ENCODE measurements at regions not wholly inside any gene's neighbourhood (a gene's known extent, or its start where the extent isn't known, plus 50 kb on each side); places are given as distances from the start of the nearest gene placed in this dataset.

DNA sequence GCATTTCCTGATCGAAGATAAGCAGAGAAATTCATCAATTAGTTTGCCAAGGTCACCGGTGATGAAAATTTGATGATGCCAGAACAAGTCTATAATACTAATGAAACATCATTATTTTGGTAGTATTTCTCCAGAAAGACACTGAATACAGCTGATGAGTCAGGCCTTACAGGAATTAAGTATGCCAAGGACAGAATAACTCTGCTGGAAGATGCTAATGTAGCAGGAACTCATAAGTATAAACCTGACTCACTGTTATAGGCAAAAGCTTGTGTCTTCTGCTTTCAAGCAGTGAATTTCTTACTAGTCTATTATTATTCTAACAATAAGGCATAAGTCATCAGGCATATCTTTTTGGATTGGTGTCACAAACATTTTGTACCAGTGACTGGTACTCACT lies 1825.1 kb upstream of the IGFBP7 start:
- ATAC-seq (no peak), DNase-seq (ENCODE audit: missing footprints) (no peak)
- intact Hi-C loops (cut with DNase I) = no loop called here

DNA sequence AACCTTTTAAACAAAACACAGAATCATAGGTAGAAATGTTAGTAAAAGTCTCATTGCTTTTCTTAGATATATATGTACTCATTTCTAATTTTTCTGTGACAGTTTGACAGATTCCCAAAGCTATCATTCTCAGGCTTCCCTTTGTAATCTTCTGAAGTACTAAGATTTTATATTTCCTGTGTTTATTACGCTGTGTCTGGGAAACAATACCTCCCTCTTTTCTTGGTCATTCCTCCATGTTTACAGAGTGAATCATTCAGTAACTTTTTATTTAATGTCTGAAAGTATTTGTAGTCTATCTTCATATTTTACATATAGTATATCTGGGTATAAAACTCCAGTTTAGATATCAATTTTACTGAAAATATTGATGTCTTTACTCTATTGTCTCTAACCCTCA lies 1826.3 kb upstream of the IGFBP7 start:
- intact Hi-C loops (cut with DNase I) = no loop called here
- DNase-seq (ENCODE audit: missing footprints) = no peak
- ATAC-seq = no peak

DNA sequence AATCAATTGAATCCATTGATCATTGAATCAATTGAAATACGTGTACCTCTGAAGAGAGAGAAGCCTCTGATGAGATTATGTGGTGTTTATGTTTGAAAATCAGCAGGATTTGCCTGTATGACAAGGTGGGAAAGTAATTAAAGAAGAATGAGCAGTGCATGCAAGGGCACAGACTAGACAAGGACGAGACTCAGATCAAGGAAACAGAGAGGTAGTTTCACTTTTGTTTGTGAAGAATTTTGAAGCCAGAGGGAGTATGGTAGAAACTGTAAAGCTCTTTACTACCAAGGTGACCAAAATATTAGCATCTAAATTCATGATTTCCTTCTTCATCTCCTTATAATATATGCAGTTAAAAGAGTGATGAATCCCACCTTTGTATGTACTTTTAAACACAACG lies 1830.0 kb upstream of the IGFBP7 start:
- no peak for DNase-seq (ENCODE audit: missing footprints)
- no peak for ATAC-seq
- intact Hi-C loops (cut with DNase I) = no loop called here

DNA sequence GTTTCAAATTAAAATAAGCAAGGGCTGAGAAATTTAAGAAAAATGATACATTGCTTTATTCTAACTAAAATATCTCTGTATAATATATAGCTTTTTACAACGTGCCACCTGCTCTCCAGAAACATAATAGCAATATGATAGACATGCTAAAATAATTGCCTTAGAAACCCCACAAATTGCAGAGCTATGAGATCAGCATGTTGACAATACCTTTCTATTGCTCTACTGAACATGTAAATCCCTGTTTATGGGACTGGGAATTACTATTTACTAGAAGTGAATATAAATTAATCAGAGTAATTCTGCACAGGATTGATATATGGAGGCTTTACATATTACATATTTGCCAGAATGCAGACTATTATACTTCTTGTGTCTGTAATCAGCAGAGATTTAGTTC lies 1831.1 kb upstream of the IGFBP7 start:
- no peak for ATAC-seq
- intact Hi-C loops (cut with DNase I) = no loop called here
- DNase-seq (ENCODE audit: missing footprints) = no peak

DNA sequence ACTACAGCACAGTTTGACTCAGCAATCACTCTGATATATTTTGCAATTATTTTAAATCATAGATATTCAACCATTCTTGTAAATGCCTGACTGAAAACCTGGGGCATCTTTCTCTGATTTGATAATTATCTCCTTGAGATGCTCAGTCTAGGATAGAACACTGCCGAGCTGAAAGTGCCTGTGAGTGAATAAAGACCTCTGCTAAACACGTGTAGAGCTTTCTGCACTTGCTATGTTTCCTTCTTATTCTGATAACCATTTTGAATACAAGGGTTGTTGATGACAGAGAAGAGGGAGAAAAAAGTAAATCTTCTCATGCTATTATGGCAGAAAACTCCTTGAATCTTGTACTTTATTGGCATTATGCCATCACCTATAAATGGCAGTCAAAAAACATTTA lies 1843.4 kb upstream of the IGFBP7 start:
- no peak for ATAC-seq
- intact Hi-C loops (cut with DNase I) = no loop called here
- DNase-seq (ENCODE audit: missing footprints) = no peak

DNA sequence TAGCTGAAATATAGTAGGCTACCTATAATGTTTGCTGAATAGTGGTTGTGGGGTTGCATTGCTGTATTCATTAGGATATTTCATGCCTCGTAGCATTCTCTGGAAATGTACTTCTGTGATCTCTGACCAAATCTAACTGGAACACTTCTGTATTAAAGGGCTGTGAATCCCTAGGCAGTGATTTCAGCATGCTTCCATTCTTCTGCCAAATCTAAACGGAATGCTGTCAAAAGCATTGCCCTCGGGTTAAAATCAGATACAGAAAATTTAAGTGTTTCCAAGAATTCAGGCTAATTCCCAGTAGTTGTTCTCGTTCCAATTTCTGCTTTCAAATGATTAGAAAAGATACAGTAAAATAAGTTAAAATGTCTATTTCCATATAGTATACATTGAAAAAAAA lies 1847.5 kb upstream of the IGFBP7 start:
- intact Hi-C loops (cut with DNase I) = no loop called here
- ATAC-seq (no peak), DNase-seq (ENCODE audit: missing footprints) (no peak)

DNA sequence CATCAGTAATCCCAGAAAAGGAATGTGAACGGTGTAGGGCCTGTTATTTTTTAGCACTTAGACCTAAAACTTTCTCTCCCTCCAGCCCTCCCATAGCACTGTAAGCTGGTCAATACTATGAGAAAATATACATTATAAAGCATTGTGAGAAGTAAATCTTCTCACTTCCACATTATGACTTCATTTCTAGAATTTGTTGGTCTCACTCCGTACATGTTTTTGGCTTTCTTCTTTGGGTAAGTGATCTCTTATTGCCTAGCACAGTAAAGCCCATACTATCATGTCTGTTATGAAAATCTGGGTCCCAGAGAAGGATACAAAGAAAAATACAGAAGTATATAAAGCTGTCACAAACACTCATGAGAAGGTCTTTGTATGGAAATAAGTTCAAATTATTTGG lies 1851.1 kb upstream of the IGFBP7 start:
- DNase-seq (ENCODE audit: missing footprints) (no peak), ATAC-seq (no peak)
- intact Hi-C loops (cut with DNase I) = no loop called here

DNA sequence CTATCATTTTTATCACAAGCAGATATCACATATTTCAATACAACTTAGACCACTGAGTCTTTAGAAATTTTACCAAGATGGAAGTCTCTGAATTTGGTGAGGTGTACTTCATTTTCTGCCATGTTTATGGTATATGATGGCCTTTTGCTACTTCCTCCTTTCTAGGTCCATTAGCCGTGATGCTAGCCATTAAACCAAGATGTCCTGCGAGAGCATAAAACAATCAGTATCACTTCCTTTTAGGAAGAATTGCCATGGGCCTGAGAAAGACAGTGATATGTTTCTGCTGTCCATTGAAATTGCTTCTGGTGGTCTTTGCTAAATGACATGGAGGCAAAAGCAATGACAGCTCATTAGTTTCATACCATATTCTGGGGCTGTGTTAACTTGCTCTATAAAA lies 1851.7 kb upstream of the IGFBP7 start:
- ATAC-seq (no peak), DNase-seq (ENCODE audit: missing footprints) (no peak)
- intact Hi-C loops (cut with DNase I) = no loop called here

DNA sequence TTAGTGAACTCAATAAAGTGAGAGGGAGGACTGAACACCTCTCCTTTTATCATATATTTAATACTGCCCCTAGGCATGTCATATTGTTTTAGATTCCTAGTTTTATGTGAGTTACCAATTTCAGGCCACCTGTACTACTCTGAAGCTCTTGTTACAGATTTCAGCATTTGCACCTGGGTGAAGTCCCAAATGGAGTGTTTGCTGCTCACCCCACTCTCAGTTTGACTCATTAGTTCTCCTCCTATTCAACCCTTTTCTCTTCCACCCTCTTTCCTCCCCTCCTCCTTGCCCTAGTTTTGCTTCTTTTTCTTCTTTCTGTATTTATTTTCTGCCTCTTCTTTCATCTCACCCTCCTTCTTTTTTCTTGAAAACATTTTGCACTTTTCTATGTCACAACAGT lies 1852.2 kb upstream of the IGFBP7 start:
- ATAC-seq = no peak
- DNase-seq (ENCODE audit: missing footprints) = no peak
- intact Hi-C loops (cut with DNase I) = no loop called here

DNA sequence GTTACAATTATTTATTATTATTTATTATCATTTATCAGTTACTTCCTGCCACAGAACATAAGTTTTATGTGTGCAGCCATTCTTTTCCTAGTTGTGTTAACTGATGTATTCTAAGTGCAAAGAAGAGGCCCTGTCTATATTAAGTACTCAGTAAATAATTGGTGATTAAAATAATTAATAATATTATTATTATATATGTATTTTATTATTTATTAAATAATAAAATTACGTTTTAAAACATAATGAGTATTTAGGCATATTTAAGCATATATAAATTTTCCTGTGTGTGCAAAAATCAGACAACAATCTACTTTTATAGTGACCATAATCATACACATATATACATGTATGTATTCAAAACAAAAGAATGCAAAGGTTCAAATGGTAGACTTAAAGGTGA lies 1871.6 kb upstream of the IGFBP7 start:
- DNase-seq (ENCODE audit: missing footprints) (no peak), ATAC-seq (no peak)
- intact Hi-C loops (cut with DNase I) = no loop called here

DNA sequence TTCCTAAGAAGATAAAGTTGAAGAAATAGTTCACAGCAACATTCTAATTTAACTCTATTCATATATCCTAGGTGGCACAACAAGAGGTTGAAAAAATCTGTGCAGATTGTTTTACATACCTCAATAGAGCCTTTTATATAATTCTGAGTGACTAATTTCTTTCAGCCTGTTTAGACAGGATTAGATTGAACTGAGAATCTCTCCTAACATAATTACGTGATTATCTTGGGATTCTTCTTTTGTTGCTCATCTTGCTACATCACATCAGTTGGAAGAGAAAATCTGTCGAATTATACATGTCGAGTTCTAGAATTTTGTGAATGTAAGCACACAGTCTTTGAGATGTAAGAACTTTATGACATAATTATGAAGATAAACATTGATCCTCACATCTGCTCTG lies 1873.7 kb upstream of the IGFBP7 start:
- intact Hi-C loops (cut with DNase I) = no loop called here
- no peak for ATAC-seq
- DNase-seq (ENCODE audit: missing footprints) = no peak

DNA sequence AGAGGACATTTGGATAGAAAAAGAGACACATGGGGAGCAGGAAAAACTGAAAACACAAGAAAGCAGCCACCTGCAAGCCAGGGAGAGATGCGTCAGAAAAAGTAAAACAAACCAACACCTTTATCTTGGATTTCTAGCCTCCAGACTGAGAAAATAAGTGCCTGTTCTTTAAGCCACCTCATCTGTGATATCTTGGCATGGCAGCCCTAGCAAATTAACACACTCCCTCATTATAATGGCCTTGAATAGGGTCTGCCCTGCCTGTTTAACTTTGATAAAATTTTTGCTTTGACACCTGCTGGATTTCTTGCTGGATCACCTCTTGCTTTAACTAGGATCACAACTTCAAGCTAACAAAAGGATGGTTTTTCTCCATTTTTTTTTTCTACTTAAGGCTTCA lies 1892.0 kb upstream of the IGFBP7 start:
- intact Hi-C loops (cut with DNase I) = no loop called here
- DNase-seq (ENCODE audit: missing footprints) (no peak), ATAC-seq (no peak)

DNA sequence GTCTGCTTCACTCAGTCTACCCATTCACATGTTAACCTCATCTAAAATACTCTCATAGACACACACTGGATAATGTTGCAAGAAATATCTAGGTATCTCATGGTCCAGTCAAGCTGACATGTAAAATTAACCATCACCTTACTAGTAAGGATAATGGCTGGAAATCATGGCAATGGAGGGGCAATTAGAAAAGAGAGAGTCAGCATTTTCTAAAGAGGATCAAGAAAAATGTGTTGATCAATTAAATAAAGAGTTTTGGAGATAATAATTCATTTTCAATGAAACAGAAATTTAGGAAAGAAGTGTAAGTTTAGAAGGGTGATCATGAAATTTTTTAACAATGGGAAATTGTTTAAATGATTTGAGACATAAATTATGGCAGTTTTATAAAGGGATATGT lies 1914.1 kb upstream of the IGFBP7 start:
- intact Hi-C loops (cut with DNase I) = no loop called here
- no peak for DNase-seq (ENCODE audit: missing footprints)
- ATAC-seq = no peak

DNA sequence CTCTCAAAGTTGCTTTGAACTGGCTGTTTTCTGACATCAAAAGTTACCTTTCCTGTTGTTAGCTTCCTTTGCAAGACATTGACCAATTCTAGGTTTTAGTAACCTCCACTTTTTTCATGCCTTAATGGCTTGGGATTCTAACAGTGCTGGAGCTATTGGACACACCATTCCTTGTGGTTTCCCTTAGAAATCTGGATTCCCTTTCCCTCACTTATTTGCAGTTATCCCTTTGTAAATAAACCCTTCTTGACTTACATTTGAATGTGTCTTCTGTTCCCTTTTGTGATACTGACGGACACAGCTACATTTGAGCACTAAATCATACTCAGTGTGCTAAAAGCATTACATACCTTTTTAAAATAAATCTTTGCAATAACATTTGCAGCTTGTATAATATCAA lies 1927.6 kb upstream of the IGFBP7 start:
- no peak for ATAC-seq
- intact Hi-C loops (cut with DNase I) = no loop called here
- DNase-seq (ENCODE audit: missing footprints) = no peak

DNA sequence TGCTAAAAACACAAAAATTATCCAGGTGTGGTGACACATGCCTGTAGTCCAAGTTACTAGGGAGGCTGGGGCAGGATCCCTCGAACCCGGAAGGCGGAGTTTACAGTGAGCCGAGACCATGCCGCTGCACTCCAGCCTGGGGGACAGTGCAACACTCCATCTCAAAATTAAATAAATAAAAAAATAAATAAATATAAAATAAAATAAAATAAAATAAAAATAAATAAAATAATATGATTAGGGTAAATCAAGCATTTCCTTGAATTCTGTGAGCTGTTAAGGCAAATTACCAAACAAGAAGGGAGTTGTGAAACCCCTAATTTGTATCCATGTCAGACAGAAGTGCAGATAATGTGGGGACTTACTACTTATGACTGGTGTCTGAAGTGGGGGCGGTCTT lies 1928.9 kb upstream of the IGFBP7 start:
- no peak for ATAC-seq
- DNase-seq (ENCODE audit: missing footprints) = no peak
- intact Hi-C loops (cut with DNase I) = no loop called here

DNA sequence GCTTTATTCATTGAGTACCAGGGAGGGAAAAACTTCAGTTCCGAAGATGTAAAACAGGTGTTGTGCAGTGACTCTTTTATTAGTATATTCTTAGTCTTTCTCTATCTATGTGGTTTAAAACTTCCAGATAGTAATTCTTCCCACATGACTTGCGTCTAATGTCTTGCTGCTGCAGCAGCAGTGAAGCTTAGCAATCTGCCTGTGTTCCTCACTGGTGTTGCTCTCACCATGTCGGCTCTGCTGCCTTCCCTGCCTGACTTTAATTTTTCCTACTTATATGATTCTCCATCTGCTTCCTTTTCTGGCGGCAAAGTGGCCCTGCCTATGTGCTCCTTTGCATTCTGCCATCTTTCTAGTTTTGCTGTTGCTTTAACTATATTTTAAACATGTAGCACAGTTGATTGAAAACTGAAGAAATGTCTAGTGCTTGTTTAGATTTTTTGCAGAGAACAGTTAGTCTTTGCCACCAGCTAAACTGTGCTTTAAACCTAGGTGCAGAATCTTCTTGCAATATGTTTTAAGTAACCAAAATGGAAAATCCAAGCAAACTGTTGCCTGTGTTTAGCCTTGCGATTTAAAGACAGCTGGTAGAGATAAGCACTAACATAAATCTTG lies 1934.2 kb upstream of the IGFBP7 start:
- ATAC-seq (no peak), DNase-seq (ENCODE audit: missing footprints) (no peak)
- intact Hi-C loops (cut with DNase I) = no loop called here

DNA sequence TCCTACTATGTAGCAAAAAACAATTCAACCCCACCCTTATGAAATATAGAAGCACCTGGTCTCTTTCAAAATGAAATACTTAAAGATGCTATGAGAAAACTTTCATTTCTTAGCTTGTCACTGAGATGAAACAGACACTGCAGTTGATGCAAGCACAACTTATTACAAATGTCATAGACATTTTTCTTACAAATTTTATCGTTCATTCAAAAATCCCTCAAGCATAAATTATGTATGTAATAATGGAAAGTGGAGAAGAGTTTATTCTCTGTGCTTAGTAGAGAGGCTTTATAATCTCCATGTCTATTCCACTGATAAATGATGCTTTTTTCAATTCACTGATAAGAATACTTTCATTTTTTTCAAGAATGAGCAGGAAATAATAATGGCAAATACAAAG lies 1943.9 kb upstream of the IGFBP7 start:
- ATAC-seq (no peak), DNase-seq (ENCODE audit: missing footprints) (no peak)
- intact Hi-C loops (cut with DNase I) = no loop called here

DNA sequence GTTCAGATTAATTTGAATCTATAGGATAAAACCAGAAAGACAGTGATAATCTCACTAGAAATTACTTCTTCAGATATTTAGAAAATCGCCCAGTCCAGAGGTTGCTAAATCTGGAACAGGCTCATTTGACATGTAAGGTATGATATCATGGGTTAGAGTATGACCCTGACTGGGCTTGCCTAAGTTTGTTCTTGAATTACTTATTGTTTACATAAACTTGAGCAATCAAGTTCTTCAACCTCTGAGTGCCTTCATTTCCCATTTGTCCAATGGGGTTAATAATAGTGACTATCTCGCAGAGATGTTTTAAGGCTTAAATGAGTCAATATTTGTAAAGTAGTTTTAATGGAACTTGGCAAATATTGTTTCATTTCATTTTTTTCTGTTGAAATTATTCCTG lies 1947.6 kb upstream of the IGFBP7 start:
- intact Hi-C loops (cut with DNase I) = no loop called here
- ATAC-seq (no peak), DNase-seq (ENCODE audit: missing footprints) (no peak)

DNA sequence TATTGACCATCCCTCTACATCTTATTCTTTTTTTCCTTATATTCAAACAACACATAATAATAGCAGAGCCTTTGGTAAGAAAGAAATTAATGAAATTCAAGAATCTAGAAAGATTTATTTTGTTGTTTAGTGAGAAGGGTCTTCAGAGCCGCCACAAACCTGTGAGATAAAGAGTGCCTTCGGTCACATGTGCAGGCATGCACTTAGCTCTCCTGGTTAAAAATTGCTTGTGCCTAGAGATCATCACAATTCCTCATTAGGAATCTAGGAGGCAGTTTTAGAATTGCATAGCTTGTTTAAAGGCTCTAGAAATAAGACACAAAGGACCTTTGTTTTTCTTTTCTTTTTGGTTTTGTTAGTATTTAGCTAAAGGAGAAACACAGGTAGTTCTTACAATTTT lies 1948.4 kb upstream of the IGFBP7 start:
- intact Hi-C loops (cut with DNase I) = no loop called here
- ATAC-seq (no peak), DNase-seq (ENCODE audit: missing footprints) (no peak)

DNA sequence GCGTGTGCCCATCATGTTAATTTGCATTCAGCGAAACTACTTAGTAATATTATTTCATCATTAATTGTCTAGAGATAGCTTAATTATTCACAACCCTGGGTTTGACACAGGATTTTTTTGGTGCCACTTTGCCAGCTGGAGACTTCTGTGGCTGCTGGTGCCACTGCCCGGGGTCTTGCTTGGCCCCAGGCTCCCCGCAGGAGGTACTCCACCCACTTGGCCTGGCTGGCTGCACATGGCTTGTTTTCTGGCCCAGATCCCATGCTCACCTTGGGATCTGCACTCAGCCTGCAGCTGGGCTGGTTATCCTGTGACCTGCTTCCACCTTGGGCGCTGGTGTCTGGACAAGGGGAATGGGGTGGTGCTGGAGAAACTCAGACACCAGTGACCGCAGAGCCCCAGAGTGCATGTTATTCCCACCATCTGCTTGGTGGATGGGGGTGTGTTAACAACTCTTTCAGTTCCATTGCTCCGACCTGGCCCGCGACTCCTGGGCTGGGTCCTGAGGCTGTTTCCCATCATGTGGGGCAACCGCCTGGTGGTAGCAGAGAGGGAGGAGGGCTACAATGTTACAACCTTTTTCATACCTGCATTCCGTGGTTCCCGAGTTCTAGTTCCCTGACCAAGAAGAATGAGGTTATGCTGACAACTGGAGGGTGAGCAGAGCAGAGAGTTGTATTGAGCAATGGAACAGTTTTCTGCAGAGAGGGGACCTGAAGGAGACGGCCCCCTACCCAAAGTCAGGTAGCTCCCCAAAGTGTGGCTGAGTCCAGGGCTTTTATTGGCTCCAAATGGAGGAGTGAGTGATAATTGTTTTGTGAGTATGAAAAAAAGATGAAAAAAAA lies 1950.0 kb upstream of the IGFBP7 start:
- DNase-seq (ENCODE audit: missing footprints) = peak; percentile 50
- intact Hi-C loops (cut with DNase I) = no loop called here
- ATAC-seq = no peak

DNA sequence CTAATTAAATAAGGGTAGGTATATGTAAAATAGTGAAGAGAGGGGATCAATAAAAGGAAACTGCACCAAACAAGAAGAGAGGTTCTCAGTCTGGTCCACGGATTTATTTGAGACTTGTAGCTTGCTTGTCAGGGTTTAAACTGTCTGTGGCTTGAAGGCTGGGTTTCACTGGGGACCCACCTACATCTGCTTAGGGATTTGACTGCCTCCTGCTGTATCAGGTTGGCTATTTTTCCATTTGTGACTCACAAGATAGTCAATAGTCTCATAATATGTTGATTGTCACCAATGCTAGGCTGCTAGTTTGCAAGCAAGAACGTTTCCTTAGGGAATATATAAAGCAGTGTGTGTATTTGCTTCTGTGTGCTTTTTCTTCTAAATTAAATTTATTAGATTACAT lies 1950.7 kb upstream of the IGFBP7 start:
- DNase-seq (ENCODE audit: missing footprints) (no peak), ATAC-seq (no peak)
- intact Hi-C loops (cut with DNase I) = no loop called here

All from Right ventricle myocardium inferior (tissue), 1 donor.